Neural progenitor cell (in vitro differentiated cells): ENCODE measurements at regions not wholly inside any gene's neighbourhood (a gene's known extent, or its start where the extent isn't known, plus 50 kb on each side); places are given as distances from the start of the nearest gene placed in this dataset.
A peak's percentile ranks its signal among the peaks of the same experiment; 100 is the strongest.

Experiments used
- DNase-seq: peaks from one replicate; pipeline ENCODE4 v3.0.0-alpha.2; 2016; ENCODE audit warnings: low spot score
- H2AFZ ChIP-seq: fragments of 200-600 bp; sonication (generic); replicated peaks from 2 replicates; pipeline ENCODE4 v1.6.1; 2016; ENCODE audit warnings: antibody characterized with exemption
- H3F3A ChIP-seq: fragments of 200-600 bp; sonication (generic); 2 replicates; pipeline ENCODE4 v1.6.1; 2016; ENCODE audit warnings: antibody characterized with exemption, low read depth
- H3K27ac ChIP-seq: fragments of 200-600 bp; sonication (generic); 2 replicates; pipeline ENCODE4 v1.5.1; 2016; ENCODE audit warnings: mild to moderate bottlenecking
- H3K27me3 ChIP-seq: fragments of 200-600 bp; sonication (generic); 2 replicates; pipeline ENCODE4 v1.6.1; 2016; ENCODE audit warnings: mild to moderate bottlenecking, moderate library complexity
- H3K36me3 ChIP-seq: fragments of 200-600 bp; sonication (generic); 2 replicates; pipeline ENCODE4 v1.5.1; 2016
- H3K4me1 ChIP-seq: fragments of 200-600 bp; sonication (generic); 2 replicates; pipeline ENCODE4 v1.6.1; 2016; ENCODE audit warnings: mixed run types
- H3K4me2 ChIP-seq: fragments of 200-600 bp; sonication (generic); 2 replicates; pipeline ENCODE4 v1.6.1; 2016
- H3K4me3 ChIP-seq: fragments of 200-600 bp; sonication (generic); 2 replicates; pipeline ENCODE4 v1.5.1; 2016
- H3K79me2 ChIP-seq: fragments of 200-600 bp; sonication (generic); 2 replicates; pipeline ENCODE4 v1.6.1; 2016; ENCODE audit warnings: low read depth
- H3K9ac ChIP-seq: fragments of 200-600 bp; sonication (generic); 2 replicates; pipeline ENCODE4 v1.6.1; 2016
- H3K9me3 ChIP-seq: fragments of 200-600 bp; sonication (generic); 2 replicates; pipeline ENCODE4 v1.5.1; 2016; ENCODE audit warnings: low read depth
- H4K20me1 ChIP-seq: fragments of 200-600 bp; sonication (generic); 2 replicates; pipeline ENCODE4 v1.6.1; 2016; ENCODE audit warnings: low read depth
- H3K27ac Mint-ChIP-seq: 3 replicates; pipeline ENCODE4 v1.8.0; 2021; ENCODE audit warnings: mixed read lengths
- H3K27me3 Mint-ChIP-seq: 2 replicates; pipeline ENCODE4 v1.8.0; 2022; ENCODE audit warnings: low read depth, mild to moderate bottlenecking, inconsistent platforms, moderate library complexity, mixed read lengths; ENCODE audit not compliant: insufficient read depth
- H3K36me3 Mint-ChIP-seq: 3 replicates; pipeline ENCODE4 v1.8.0; 2021; ENCODE audit warnings: mixed read lengths
- H3K4me1 Mint-ChIP-seq: 3 replicates; pipeline ENCODE4 v1.8.0; 2021; ENCODE audit warnings: mixed read lengths
- H3K4me3 Mint-ChIP-seq: 3 replicates; pipeline ENCODE4 v1.8.0; 2021; ENCODE audit warnings: mild to moderate bottlenecking, moderate library complexity, mixed read lengths
- H3K9me3 Mint-ChIP-seq: 3 replicates; pipeline ENCODE4 v1.8.0; 2020; ENCODE audit warnings: mixed read lengths
- CTCF ChIP-seq: fragments of 200-600 bp; sonication (generic); IDR thresholded peaks from 2 replicates; pipeline ENCODE4 v1.5.1; 2017; ENCODE audit warnings: antibody characterized with exemption, mild to moderate bottlenecking
- EZH2 ChIP-seq: fragments of 200-600 bp; sonication (generic); IDR thresholded peaks from 2 replicates; pipeline ENCODE4 v1.6.1; 2017; ENCODE audit warnings: antibody characterized with exemption, mild to moderate bottlenecking, moderate library complexity
- EZH2phosphoT487 ChIP-seq: fragments of 200-600 bp; sonication (generic); IDR thresholded peaks from 2 replicates; pipeline ENCODE4 v1.6.1; 2017; ENCODE audit warnings: antibody characterized with exemption

- no peak overlapping the region for H3K9ac ChIP-seq
- no peaks in the 10 kb centered on the region for H3K4me1 Mint-ChIP-seq
- H3K79me2 ChIP-seq = no peaks in the 10 kb centered on the region
- H3K36me3 Mint-ChIP-seq = no peaks in the 10 kb centered on the region
- no peaks in the 10 kb centered on the region for H3K9me3 ChIP-seq
- no peaks in the 10 kb centered on the region for H3K27me3 ChIP-seq
- H3K27ac ChIP-seq = no peak overlapping the region
- H3K4me2 ChIP-seq = no peak overlapping the region
- no peaks in the 10 kb centered on the region for H3F3A ChIP-seq
- H3K4me3 Mint-ChIP-seq = no peak overlapping the region
- H3K4me3 ChIP-seq = no peak overlapping the region
- H3K27ac Mint-ChIP-seq = no peak overlapping the region
- no peaks in the 10 kb centered on the region for H3K27me3 Mint-ChIP-seq
- no peak overlapping the region for H2AFZ ChIP-seq
- no peaks in the 10 kb centered on the region for H3K36me3 ChIP-seq
- no peaks in the 10 kb centered on the region for H4K20me1 ChIP-seq
- no peak for TF ChIP-seq EZH2phosphoT487
- no peak for TF ChIP-seq EZH2
- no peak for TF ChIP-seq CTCF
- no peaks in the 10 kb centered on the region for H3K9me3 Mint-ChIP-seq
- no peaks in the 10 kb centered on the region for H3K4me1 ChIP-seq
- DNase-seq = no peak
Observed at GRCh38 chr16:5845046-5845445, 747.5 kb upstream of the EEF2KMT start.

GRCh38 chr16:5841974-5842373, 744.4 kb upstream of the EEF2KMT start:
- Histone ChIP-seq H3K4me2 (no peak overlapping the region), H3K36me3 (no peaks in the 10 kb centered on the region), H3K9me3 (no peaks in the 10 kb centered on the region), H3K4me3 (no peak overlapping the region), H3K4me1 (no peaks in the 10 kb centered on the region), H4K20me1 (no peaks in the 10 kb centered on the region), H2AFZ (peak overlapping the region; percentile 10), H3K9ac (no peak overlapping the region), H3F3A (no peaks in the 10 kb centered on the region), H3K27ac (no peak overlapping the region), H3K27me3 (no peaks in the 10 kb centered on the region), H3K79me2 (no peaks in the 10 kb centered on the region)
- TF ChIP-seq EZH2phosphoT487 (no peak), CTCF (no peak), EZH2 (no peak)
- no peaks in the 10 kb centered on the region for H3K9me3 Mint-ChIP-seq
- no peaks in the 10 kb centered on the region for H3K4me1 Mint-ChIP-seq
- no peaks in the 10 kb centered on the region for H3K27me3 Mint-ChIP-seq
- no peak overlapping the region for H3K4me3 Mint-ChIP-seq
- no peaks in the 10 kb centered on the region for H3K36me3 Mint-ChIP-seq
- no peak overlapping the region for H3K27ac Mint-ChIP-seq
- no peak for DNase-seq

- H3K4me3 Mint-ChIP-seq = no peak overlapping the region
- H3K4me1 ChIP-seq = no peaks in the 10 kb centered on the region
Observed at GRCh38 chr16:5838725-5839124, 741.1 kb upstream of the EEF2KMT start.

More at GRCh38 chr16:5838725-5839124, 741.1 kb upstream of the EEF2KMT start:
- Mint-ChIP-seq H3K9me3 (no peaks in the 10 kb centered on the region), H3K36me3 (no peaks in the 10 kb centered on the region), H3K4me1 (no peaks in the 10 kb centered on the region), H3K27ac (no peak overlapping the region), H3K27me3 (peaks cover 2% of the 10 kb centered on the region)
- H3K27me3 ChIP-seq = no peaks in the 10 kb centered on the region
- no peak for DNase-seq
- no peak for TF ChIP-seq EZH2phosphoT487
- TF ChIP-seq EZH2 = no peak
- no peak for TF ChIP-seq CTCF
- H2AFZ ChIP-seq = no peak overlapping the region
- H3K9ac ChIP-seq = no peak overlapping the region
- no peaks in the 10 kb centered on the region for H3K9me3 ChIP-seq
- H3K36me3 ChIP-seq = no peaks in the 10 kb centered on the region
- no peak overlapping the region for H3K4me3 ChIP-seq
- H3K27ac ChIP-seq = no peak overlapping the region
- no peaks in the 10 kb centered on the region for H3F3A ChIP-seq
- H3K79me2 ChIP-seq = no peaks in the 10 kb centered on the region
- H4K20me1 ChIP-seq = no peaks in the 10 kb centered on the region
- H3K4me2 ChIP-seq = no peak overlapping the region
